D721Med (cell line): ENCODE measurements at regions not wholly inside any gene's neighbourhood (a gene's known extent, or its start where the extent isn't known, plus 50 kb on each side); places are given as distances from the start of the nearest gene placed in this dataset.

Source experiments
- DNase-seq: peaks from one replicate; pipeline ENCODE4 v3.0.0; 2011; ENCODE audit warnings: low spot score; ENCODE audit not compliant: insufficient read length
- FAIRE-seq: peaks from 2 replicates; lab custom pipeline; 2011; peaks lifted over from hg19 to GRCh38; lab: Jason Lieb, UNC
- TF ChIP-seq, protein P1 (sequence below): IDR thresholded peaks from 2 replicates; pipeline ENCODE4 v1.5.1; 2012; ENCODE audit warnings: mild to moderate bottlenecking, control low read depth; ENCODE audit not compliant: insufficient read depth; ENCODE audit errors: missing control alignments

DNA sequence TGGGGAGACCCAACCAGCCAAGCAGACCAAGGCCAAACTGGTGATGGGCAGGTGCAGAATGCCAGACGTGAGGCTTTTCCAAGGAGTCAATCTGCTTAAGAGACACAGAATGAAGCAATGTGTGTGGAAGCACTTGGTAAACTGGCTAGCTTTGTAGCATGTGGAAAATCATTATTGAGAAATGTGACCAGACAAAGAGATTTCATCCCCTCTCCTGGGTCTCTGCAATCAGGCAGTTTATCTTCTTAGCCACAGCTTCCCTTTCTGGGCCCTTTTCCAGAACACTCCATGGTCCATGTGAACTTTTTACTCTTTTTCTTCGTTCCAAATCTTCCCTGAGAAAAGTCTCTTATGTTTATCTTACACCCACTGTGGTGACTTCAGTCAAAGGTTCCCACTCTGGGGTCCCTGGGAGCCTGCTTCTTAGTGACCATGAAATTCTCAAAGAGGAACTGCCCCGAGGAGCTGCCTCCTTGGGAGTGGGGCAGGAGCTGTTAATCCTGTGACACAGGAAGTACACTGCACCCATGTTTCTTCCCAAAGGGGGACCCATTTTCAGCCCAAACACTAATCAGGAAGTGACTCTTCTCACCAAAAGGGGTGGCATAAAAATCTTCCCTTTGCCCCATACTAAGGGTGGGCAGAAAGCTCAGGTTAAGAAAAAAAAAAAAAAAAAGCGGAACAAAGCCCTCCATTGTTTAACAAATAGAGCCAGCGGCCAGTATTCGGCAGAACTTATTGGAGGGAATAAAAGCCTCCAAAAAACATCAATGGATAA lies 346.2 kb upstream of the ASIC2 start:
- DNase-seq (no peak), FAIRE-seq (no peak)
- TF ChIP-seq, protein P1, sequence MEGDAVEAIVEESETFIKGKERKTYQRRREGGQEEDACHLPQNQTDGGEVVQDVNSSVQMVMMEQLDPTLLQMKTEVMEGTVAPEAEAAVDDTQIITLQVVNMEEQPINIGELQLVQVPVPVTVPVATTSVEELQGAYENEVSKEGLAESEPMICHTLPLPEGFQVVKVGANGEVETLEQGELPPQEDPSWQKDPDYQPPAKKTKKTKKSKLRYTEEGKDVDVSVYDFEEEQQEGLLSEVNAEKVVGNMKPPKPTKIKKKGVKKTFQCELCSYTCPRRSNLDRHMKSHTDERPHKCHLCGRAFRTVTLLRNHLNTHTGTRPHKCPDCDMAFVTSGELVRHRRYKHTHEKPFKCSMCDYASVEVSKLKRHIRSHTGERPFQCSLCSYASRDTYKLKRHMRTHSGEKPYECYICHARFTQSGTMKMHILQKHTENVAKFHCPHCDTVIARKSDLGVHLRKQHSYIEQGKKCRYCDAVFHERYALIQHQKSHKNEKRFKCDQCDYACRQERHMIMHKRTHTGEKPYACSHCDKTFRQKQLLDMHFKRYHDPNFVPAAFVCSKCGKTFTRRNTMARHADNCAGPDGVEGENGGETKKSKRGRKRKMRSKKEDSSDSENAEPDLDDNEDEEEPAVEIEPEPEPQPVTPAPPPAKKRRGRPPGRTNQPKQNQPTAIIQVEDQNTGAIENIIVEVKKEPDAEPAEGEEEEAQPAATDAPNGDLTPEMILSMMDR: no peak

- DNase-seq: no peak
- FAIRE-seq: no peak
- TF ChIP-seq, protein P1: no peak
These were observed 347.5 kb upstream of the ASIC2 start for GRCh38 chr17:33640629-33641028.

GRCh38 chr17:33642002-33642401 lies 348.9 kb upstream of the ASIC2 start:
- FAIRE-seq (no peak), DNase-seq (no peak)
- TF ChIP-seq, protein P1: no peak

DNA sequence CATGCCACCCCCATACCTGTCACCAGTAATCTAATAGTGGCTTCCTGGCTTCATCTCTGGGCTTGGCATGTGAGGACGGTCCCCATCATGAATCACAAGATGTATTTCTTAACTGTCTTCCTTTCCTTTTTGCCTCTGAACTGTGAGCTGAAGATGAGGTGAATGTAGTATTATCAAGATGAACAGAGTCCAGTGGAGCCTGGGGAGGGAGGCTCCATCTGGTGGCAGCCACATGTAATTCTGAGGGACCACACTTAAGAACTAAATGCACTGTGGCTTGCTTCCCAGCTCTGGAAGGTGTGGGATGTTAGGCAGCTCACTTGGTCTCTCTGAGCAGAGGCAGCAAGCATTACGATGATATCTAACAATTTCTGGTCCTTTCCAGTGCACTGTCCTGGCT lies 354.9 kb upstream of the ASIC2 start:
- TF ChIP-seq, protein P1: peak; percentile 51
- DNase-seq (no peak), FAIRE-seq (no peak)

DNA sequence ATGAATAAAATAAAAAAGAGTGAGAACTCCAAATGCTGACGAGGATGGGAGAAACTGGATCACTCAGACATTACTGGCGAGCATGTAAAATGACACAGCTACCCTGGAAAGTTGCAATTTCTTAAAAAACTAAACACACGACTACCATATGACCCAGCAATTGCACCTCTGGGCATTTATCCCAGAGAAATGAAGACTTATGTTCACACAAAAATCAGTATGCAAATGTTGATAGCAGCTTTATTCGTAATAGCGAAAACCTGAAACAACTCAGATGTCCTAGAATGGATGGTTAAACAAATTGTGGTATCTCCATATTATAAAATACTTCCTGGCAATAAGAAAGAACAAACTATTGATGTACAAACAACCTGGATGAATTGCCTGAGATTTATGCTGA lies 357.2 kb upstream of the ASIC2 start:
- TF ChIP-seq, protein P1: no peak
- DNase-seq: no peak
- no peak for FAIRE-seq

DNA sequence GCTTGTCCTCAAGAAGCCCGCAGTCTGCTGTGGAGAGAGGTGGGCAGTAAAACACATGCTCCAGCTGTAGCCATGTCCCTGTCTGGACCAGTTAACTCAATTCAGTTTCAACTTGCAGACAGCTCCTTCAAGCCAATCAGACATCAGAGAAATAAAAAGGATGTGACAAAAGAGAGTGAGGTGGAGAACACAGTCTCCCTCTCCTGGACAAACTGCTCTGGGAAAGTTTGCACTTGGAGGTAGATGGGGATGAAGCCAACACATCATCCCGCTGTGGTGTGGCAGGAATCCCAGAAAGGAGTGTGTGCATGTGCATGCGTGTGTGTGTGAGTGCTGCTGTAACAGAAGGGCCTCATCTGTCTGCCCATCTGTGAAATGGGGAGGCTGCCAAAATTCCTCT lies 358.6 kb upstream of the ASIC2 start:
- DNase-seq: no peak
- no peak for FAIRE-seq
- TF ChIP-seq, protein P1: no peak

GRCh38 chr17:33652731-33653398 lies 359.8 kb upstream of the ASIC2 start:
- DNase-seq (no peak), FAIRE-seq (no peak)
- TF ChIP-seq, protein P1: no peak
